ENCODE measurements at regions not wholly inside any gene's neighbourhood (a gene's known extent, or its start where the extent isn't known, plus 50 kb on each side); places are given as distances from the start of the nearest gene placed in this dataset.

DNA sequence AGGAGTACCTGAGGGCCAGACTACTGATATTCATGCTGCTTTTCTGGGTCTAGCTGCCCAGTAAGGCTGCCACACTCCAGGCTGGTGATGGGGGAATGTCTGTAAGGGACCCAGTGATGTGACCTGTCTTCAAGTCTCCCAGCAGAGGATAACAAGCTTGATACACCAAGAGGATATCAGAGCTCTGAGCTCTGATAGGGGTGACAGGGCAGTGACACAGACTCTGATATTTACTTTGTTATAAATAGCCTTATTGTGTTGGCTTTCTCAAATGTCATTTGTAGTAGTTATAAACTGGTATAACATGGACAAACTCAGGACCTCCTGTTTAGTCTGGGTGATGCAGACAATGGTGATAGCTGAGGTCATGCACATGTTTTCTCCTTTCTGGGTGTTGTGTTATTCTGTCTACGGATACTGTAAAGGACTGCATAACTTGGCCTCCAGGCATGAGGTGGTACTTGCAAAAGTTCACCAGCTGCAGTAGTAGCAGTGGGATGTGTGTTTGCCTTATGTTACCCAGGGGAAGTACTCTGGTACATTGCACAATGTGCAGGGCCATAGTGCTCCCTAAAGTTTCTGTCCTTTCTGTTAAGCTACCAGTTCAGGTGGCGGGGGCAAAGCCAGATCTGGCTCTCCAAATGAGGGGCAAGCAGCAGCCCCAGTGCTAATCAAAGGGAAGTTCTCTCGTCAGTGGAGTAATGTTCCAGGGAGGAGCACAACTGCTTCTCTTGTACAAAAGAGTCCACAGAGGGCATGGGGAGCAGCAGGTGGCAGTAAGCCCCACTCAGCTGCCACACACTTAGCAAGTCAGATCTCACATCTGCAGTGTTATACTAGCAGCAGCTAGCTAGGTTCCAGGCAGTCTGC, 812.2 kb downstream of the JRKL start:
- TF ChIP-seq, protein P1, sequence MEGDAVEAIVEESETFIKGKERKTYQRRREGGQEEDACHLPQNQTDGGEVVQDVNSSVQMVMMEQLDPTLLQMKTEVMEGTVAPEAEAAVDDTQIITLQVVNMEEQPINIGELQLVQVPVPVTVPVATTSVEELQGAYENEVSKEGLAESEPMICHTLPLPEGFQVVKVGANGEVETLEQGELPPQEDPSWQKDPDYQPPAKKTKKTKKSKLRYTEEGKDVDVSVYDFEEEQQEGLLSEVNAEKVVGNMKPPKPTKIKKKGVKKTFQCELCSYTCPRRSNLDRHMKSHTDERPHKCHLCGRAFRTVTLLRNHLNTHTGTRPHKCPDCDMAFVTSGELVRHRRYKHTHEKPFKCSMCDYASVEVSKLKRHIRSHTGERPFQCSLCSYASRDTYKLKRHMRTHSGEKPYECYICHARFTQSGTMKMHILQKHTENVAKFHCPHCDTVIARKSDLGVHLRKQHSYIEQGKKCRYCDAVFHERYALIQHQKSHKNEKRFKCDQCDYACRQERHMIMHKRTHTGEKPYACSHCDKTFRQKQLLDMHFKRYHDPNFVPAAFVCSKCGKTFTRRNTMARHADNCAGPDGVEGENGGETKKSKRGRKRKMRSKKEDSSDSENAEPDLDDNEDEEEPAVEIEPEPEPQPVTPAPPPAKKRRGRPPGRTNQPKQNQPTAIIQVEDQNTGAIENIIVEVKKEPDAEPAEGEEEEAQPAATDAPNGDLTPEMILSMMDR (IDR thresholded peaks at IDR 0.05) = no peak
- no peak for TF ChIP-seq POLR2A (IDR thresholded peaks at IDR 0.05)

Data from Peyer's patch (tissue), 4 donors.